H1 (cell line): ENCODE measurements at regions not wholly inside any gene's neighbourhood (a gene's known extent, or its start where the extent isn't known, plus 50 kb on each side); places are given as distances from the start of the nearest gene placed in this dataset.

Source experiments
- ASH2L ChIP-seq: fragments of 200-600, 300-600 bp; sonication (generic); IDR thresholded peaks from one replicate; pipeline ENCODE4 v1.7.1; 2017; ENCODE audit warnings: low read length
- CTCF ChIP-seq, 3 experiments: IDR thresholded peaks; 1 replicate in 2 of 3; 2 replicates in 1 of 3; pipeline versions ENCODE4 v1.5.1 to v1.6.1; 2011; ENCODE audit warnings: low read length in 3 of 3, mild to moderate bottlenecking in 3 of 3, inconsistent platforms in 2 of 3, low read depth in 1 of 3, moderate library complexity in 1 of 3; ENCODE audit not compliant: insufficient read depth in 1 of 3; ENCODE audit errors: control extremely low read depth in 1 of 3
- EGR1 ChIP-seq: IDR thresholded peaks from 2 replicates; pipeline ENCODE4 v1.6.1; 2011; ENCODE audit warnings: low read depth, low read length, borderline replicate concordance
- EZH2 ChIP-seq: fragments of 200-600 bp; sonication (generic); IDR thresholded peaks from 2 replicates; pipeline ENCODE4 v1.7.1; 2012; ENCODE audit warnings: low read depth, mild to moderate bottlenecking, moderate library complexity, low read length, inconsistent platforms; ENCODE audit not compliant: severe bottlenecking
- NRF1 ChIP-seq: IDR thresholded peaks from 2 replicates; pipeline ENCODE4 v1.6.1; 2011; ENCODE audit warnings: mild to moderate bottlenecking, low read depth, low read length, improper control_type of control experiment
- POLR2AphosphoS5 ChIP-seq: IDR thresholded peaks from 2 replicates; pipeline ENCODE4 v1.6.1; 2011; ENCODE audit warnings: low read depth, low read length
- SP1 ChIP-seq: IDR thresholded peaks from 2 replicates; pipeline ENCODE4 v1.6.1; 2011; ENCODE audit warnings: low read depth, low read length
- TAF1 ChIP-seq: IDR thresholded peaks from 2 replicates; pipeline ENCODE4 v1.6.1; 2011; ENCODE audit warnings: mild to moderate bottlenecking, low read depth, low read length

GRCh38 chr13:80751854-80752253 lies 410.9 kb upstream of the SPRY2 start:
- TF ChIP-seq SP1 (no peak), EGR1 (no peak), CTCF (IDR thresholded peaks at IDR 0.05; ENCODE audit: control extremely low read depth in 1 of 3, insufficient read depth in 1 of 3, low read depth in 1 of 3, low read length in 3 of 3) (no peak), NRF1 (no peak), ASH2L (no peak), EZH2 (no peak), POLR2AphosphoS5 (no peak), TAF1 (no peak)
